Testis (tissue), 2 donors: ENCODE measurements at regions not wholly inside any gene's neighbourhood (a gene's known extent, or its start where the extent isn't known, plus 50 kb on each side); places are given as distances from the start of the nearest gene placed in this dataset.

Experiments used
- POLR2A ChIP-seq: fragments of 450-650 bp; IDR thresholded peaks from one replicate; pipeline ENCODE4 v1.6.1; 2017; ENCODE audit warnings: antibody characterized with exemption, mild to moderate bottlenecking, moderate library complexity
- TF ChIP-seq, protein P1 (sequence below), 3 experiments: fragments of 450-650 bp in 2 of 3; fragments of 200-600 bp in 1 of 3; sonication (generic) in 1 of 3; IDR thresholded peaks; one replicate each; pipeline ENCODE4 v1.5.1; 2016 to 2019; ENCODE audit warnings: antibody characterized with exemption in 3 of 3, mild to moderate bottlenecking in 2 of 3, moderate library complexity in 1 of 3

DNA sequence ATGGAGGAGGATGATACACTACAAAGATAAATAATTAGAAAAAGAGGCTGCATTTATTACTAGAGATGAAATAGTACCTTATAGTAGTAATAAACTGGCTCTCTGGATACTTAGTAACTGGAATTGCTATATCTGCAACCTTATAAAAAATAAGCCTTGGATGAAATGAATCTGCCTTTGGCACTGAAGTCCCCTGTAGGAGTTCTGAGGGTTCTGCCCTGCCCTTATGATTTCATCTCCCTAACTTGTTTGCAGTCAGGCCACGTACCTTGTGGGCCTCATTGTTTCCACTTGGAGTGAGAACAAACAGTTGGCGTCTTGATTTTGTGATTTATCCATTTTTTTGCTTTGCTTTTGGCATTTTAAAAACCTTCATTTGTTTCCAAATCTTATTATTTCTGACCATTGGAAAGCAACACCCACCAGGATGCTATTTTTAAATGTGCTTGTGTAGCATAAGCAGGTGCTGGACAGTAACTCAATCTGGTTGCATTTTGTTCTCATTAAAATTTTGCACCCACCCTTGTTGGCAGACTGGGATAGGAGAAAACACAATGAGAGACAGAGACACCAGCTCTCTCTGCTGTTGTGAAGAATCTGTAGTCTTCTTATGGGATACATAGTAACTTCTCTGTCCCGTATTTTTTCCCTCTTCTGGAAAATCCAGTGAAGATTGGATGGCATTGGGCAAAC, 518.9 kb upstream of the SGCD start:
- no peak for TF ChIP-seq POLR2A
- TF ChIP-seq, protein P1, sequence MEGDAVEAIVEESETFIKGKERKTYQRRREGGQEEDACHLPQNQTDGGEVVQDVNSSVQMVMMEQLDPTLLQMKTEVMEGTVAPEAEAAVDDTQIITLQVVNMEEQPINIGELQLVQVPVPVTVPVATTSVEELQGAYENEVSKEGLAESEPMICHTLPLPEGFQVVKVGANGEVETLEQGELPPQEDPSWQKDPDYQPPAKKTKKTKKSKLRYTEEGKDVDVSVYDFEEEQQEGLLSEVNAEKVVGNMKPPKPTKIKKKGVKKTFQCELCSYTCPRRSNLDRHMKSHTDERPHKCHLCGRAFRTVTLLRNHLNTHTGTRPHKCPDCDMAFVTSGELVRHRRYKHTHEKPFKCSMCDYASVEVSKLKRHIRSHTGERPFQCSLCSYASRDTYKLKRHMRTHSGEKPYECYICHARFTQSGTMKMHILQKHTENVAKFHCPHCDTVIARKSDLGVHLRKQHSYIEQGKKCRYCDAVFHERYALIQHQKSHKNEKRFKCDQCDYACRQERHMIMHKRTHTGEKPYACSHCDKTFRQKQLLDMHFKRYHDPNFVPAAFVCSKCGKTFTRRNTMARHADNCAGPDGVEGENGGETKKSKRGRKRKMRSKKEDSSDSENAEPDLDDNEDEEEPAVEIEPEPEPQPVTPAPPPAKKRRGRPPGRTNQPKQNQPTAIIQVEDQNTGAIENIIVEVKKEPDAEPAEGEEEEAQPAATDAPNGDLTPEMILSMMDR (IDR thresholded peaks at IDR 0.05): no peak
